Fibroblast of mammary gland (primary cell): ENCODE measurements at regions not wholly inside any gene's neighbourhood (a gene's known extent, or its start where the extent isn't known, plus 50 kb on each side); places are given as distances from the start of the nearest gene placed in this dataset.

Source experiments
- DNase-seq: peaks from one replicate; pipeline ENCODE4 v3.0.0-alpha.2; 2010; ENCODE audit warnings: low read depth
- H3K4me3 ChIP-seq: 2 replicates; pipeline ENCODE4 v1.5.1; 2011; ENCODE audit warnings: low read depth, mild to moderate bottlenecking, low read length, moderate library complexity; ENCODE audit not compliant: control insufficient read depth
- CTCF ChIP-seq: conservative IDR thresholded peaks from 2 replicates; pipeline ENCODE4 v1.5.1; 2011; ENCODE audit warnings: low read depth, low read length, inconsistent platforms; ENCODE audit not compliant: control insufficient read depth, insufficient read depth

GRCh38 chr11:70643642-70644041, 245.3 kb downstream of the CTTN start:
- no peak for DNase-seq
- no peak for TF ChIP-seq CTCF
- H3K4me3 ChIP-seq, result no peak overlapping the region

- H3K4me3 ChIP-seq, result no peak overlapping the region
- DNase-seq, result no peak
- no peak for TF ChIP-seq CTCF
Observed at GRCh38 chr11:70644343-70645060, 246.2 kb downstream of the CTTN start.

- no peak for TF ChIP-seq CTCF
- no peak overlapping the region for H3K4me3 ChIP-seq
- no peak for DNase-seq
Observed at GRCh38 chr11:70645537-70645936, 247.2 kb downstream of the CTTN start.

- H3K4me3 ChIP-seq, result no peak overlapping the region
- no peak for TF ChIP-seq CTCF
- DNase-seq, result no peak
Observed at GRCh38 chr11:70646272-70647049, 248.1 kb downstream of the CTTN start.

GRCh38 chr11:70647188-70648166, 249.1 kb downstream of the CTTN start:
- DNase-seq, result no peak
- no peak for TF ChIP-seq CTCF
- H3K4me3 ChIP-seq, result no peak overlapping the region
